Transverse colon (tissue), 4 donors: ENCODE measurements at regions not wholly inside any gene's neighbourhood (a gene's known extent, or its start where the extent isn't known, plus 50 kb on each side); places are given as distances from the start of the nearest gene placed in this dataset.

Experiments
- DNase-seq: peaks from one replicate; pipeline ENCODE4 v3.0.0-alpha.2; 2019
- H3K27ac ChIP-seq, 4 donors: fragments of 200-600 bp; sonication (generic); 2 replicates each; pipeline ENCODE4 v1.5.1; 2016 to 2018; ENCODE audit warnings: inconsistent platforms in 4 of 4
- H3K27me3 ChIP-seq: fragments of 200-600 bp; sonication (generic); 2 replicates; pipeline ENCODE4 v1.5.1; 2017; ENCODE audit warnings: inconsistent platforms
- H3K36me3 ChIP-seq, 4 donors: fragments of 200-600 bp; sonication (generic); 2 replicates each; pipeline ENCODE4 v1.5.1; 2017 to 2019; ENCODE audit warnings: inconsistent platforms in 4 of 4
- H3K4me1 ChIP-seq, 4 donors: fragments of 200-600 bp; sonication (generic); 2 replicates each; pipeline ENCODE4 v1.5.1; 2017 to 2020; ENCODE audit warnings: inconsistent platforms in 4 of 4
- H3K4me3 ChIP-seq, 4 donors: fragments of 200-600 bp; sonication (generic); 1 replicate in 1 of 4; 2 replicates in 3 of 4; pipeline versions ENCODE4 v1.5.1 to v1.6.1; 2017 to 2019; ENCODE audit warnings: inconsistent platforms in 4 of 4
- H3K9me3 ChIP-seq, 2 donors: fragments of 200-600 bp; sonication (generic); 2 replicates each; pipeline ENCODE4 v1.5.1; 2017 to 2019; ENCODE audit warnings: inconsistent platforms in 2 of 2
- CTCF ChIP-seq, 5 experiments: fragments of 200-600 bp in 3 of 5; fragments of 450-650 bp in 2 of 5; sonication (generic) in 3 of 5; IDR thresholded peaks; 1 replicate in 2 of 5; 2 replicates in 3 of 5; pipeline ENCODE4 v1.5.1; 2016 to 2017; ENCODE audit warnings: antibody characterized with exemption in 5 of 5, inconsistent platforms in 3 of 5, mild to moderate bottlenecking in 2 of 5, moderate library complexity in 1 of 5
- EP300 ChIP-seq: sonication (generic); formaldehyde crosslinking; IDR thresholded peaks from one replicate; pipeline ENCODE4 v1.6.1; 2017; ENCODE audit warnings: antibody characterized with exemption, low read depth
- POLR2A ChIP-seq: fragments of 450-650 bp; IDR thresholded peaks from one replicate; pipeline ENCODE4 v1.6.1; 2016; ENCODE audit warnings: antibody characterized with exemption, mild to moderate bottlenecking, moderate library complexity
- POLR2AphosphoS5 ChIP-seq, 3 donors: sonication (generic); formaldehyde crosslinking; IDR thresholded peaks; one replicate each; pipeline ENCODE4 v1.6.1; 2016; ENCODE audit warnings: antibody characterized with exemption in 3 of 3
- WGBS, 2 donors: methylation state at CpG; one replicate each; pipeline ENCODE4 v1.1.5; 2018; ENCODE audit warnings: low coverage in 1 of 2; 5-methylcytosine and 5-hydroxymethylcytosine counted together
- in situ Hi-C, 4 donors: fragments of 200-750 bp; cut with MboI; loops; one replicate each; pipeline versions ENCODE4 v1.15.0 to v1.15.1; 2017; ENCODE audit warnings: low sequenced_read_pairs in 3 of 4, low pct_ligation_motif_present in 1 of 4, low pct_unique_long_range_greater_than_20kb in 1 of 4
- intact Hi-C: fragments of 100-400 bp; cut with DNase I; formaldehyde crosslinking; loops from one replicate; pipeline ENCODE4 v1.15.1; 2023; ENCODE audit warnings: low total_unique reads

DNA sequence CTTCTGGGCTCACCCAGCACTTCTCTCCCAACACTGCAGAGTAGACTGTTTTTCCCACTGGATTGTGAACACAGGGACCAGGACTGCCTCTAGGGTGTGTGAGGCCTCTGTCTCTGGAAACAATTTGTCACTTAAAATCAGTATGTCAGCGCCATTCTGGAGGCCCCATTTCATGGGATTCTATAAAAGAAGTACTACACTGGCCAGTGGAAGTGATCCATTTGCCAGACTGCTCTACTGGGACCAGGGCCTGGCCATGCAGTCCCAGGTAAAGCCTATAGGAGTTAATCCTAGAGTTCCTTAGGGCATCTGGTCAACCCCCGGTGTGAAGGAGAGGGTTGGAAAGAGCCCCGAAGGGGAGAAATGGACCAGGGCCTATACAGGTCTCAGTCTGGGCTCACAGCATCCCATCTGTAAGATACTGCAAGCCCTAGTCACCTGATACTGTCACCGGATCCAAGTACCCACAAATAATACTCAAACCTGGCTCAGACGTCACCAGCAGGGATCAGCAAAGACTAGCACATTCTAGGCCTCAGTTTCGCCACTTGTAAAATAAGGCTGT lies 245.0 kb downstream of the FOXD2 start:
- intact Hi-C loops = no loop called here
- TF ChIP-seq CTCF (IDR thresholded peaks at IDR 0.05) = no peak
- no peak for TF ChIP-seq POLR2AphosphoS5 (IDR thresholded peaks at IDR 0.05)
- TF ChIP-seq POLR2A = no peak
- no peak for TF ChIP-seq EP300
- H3K4me1 ChIP-seq = peaks cover 0 to 11% (median 9%) of the 10 kb centered on the region in 4 donors

DNA sequence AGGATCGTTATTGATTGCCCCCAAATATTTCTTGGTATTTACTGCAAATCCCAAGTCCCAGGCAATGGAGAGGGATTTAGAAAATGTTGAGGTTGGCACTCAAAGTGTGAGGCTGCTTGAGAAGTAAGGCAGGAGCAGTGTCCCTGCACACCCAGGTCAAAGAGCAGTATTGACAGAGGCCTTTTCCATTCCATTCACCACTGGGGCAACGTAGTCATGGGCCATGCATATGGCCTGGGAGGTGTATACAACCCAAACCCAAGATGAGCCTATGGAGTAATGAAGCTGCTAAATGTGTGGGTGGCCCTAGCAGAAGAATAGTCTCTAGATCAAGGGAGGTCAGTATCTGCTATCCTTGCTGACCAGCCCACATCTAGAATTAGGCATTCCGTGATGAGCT lies 245.6 kb downstream of the FOXD2 start:
- 85 to 100% methylated on average over 1 to 3 of the region's 3 CpGs for WGBS, 2 donors
- no peak for DNase-seq
- Histone ChIP-seq H3K4me1 (peaks cover 0 to 11% (median 9%) of the 10 kb centered on the region in 4 donors), H3K4me3 (no peak overlapping the region), H3K27ac (no peak overlapping the region), H3K9me3 (no peaks in the 10 kb centered on the region), H3K36me3 (no peaks in the 10 kb centered on the region), H3K27me3 (no peaks in the 10 kb centered on the region)
- intact Hi-C loops (no loop called here), in situ Hi-C loops (no loop called here)
- TF ChIP-seq POLR2AphosphoS5 (IDR thresholded peaks at IDR 0.05) = no peak
- TF ChIP-seq POLR2A = no peak
- no peak for TF ChIP-seq CTCF (IDR thresholded peaks at IDR 0.05)

More for the DNA sequence above, 245.0 kb downstream of the FOXD2 start:
- in situ Hi-C loops = no loop called here
- Histone ChIP-seq H3K27ac (no peak overlapping the region), H3K4me3 (no peak overlapping the region), H3K27me3 (no peaks in the 10 kb centered on the region), H3K36me3 (no peaks in the 10 kb centered on the region), H3K9me3 (no peaks in the 10 kb centered on the region)
- WGBS, 2 donors = 84 to 87% methylated on average over 3 to 6 of the region's 6 CpGs
- no peak for DNase-seq

GRCh38 chr1:47684518-47684917 lies 246.7 kb downstream of the FOXD2 start:
- H3K36me3 ChIP-seq = no peaks in the 10 kb centered on the region
- intact Hi-C loops (no loop called here), in situ Hi-C loops (no loop called here)
- H3K27ac ChIP-seq = no peak overlapping the region
- TF ChIP-seq POLR2AphosphoS5 (IDR thresholded peaks at IDR 0.05) (no peak), CTCF (IDR thresholded peaks at IDR 0.05) (no peak), POLR2A (no peak), EP300 (no peak)
- no peaks in the 10 kb centered on the region for H3K9me3 ChIP-seq
- no peak overlapping the region for H3K4me3 ChIP-seq
- H3K27me3 ChIP-seq = no peaks in the 10 kb centered on the region
- peaks cover 0 to 11% (median 9%) of the 10 kb centered on the region in 4 donors for H3K4me1 ChIP-seq
- no peak for DNase-seq
- WGBS, 2 donors = 70 to 72% methylated on average over 3 to 6 of the region's 6 CpGs

- Histone ChIP-seq H3K27ac (no peak overlapping the region), H3K27me3 (no peaks in the 10 kb centered on the region), H3K9me3 (no peaks in the 10 kb centered on the region), H3K4me1 (peaks cover 0 to 12% (median 9%) of the 10 kb centered on the region in 4 donors), H3K36me3 (no peaks in the 10 kb centered on the region), H3K4me3 (no peak overlapping the region)
- no peak for TF ChIP-seq POLR2A
- no peak for TF ChIP-seq POLR2AphosphoS5 (IDR thresholded peaks at IDR 0.05)
- TF ChIP-seq EP300 = no peak
- TF ChIP-seq CTCF (IDR thresholded peaks at IDR 0.05) = no peak
- DNase-seq = no peak
- whole genome bisulfite sequencing, 2 donors = 37 to 54% methylated on average over 7 to 11 of the region's 11 CpGs
- intact Hi-C loops = no loop called here
- in situ Hi-C loops = no loop called here
Measured at GRCh38 chr1:47684964-47685762, 247.3 kb downstream of the FOXD2 start.
